Cardiac muscle cell (in vitro differentiated cells and primary cell): ENCODE measurements at regions not wholly inside any gene's neighbourhood (a gene's known extent, or its start where the extent isn't known, plus 50 kb on each side); places are given as distances from the start of the nearest gene placed in this dataset.

Experiments
- DNase-seq, 2 donors: peaks; one replicate each; pipeline versions ENCODE4 v3.0.0 to v3.0.0-alpha.2; 2010 to 2017; ENCODE audit warnings: low read depth in 1 of 2, low spot score in 1 of 2
- H3K27ac ChIP-seq: fragments of 200-600 bp; sonication (generic); 2 replicates; pipeline ENCODE4 v1.5.1; 2016
- H3K27me3 ChIP-seq: fragments of 200-600 bp; sonication (generic); 2 replicates; pipeline ENCODE4 v1.6.0; 2016; ENCODE audit warnings: control low read depth
- H3K36me3 ChIP-seq: fragments of 200-600 bp; sonication (generic); 2 replicates; pipeline ENCODE4 v1.5.1; 2016; ENCODE audit warnings: control low read depth
- H3K4me1 ChIP-seq: fragments of 200-600 bp; sonication (generic); 2 replicates; pipeline ENCODE4 v1.8.1; 2017; ENCODE audit warnings: low read depth, mild to moderate bottlenecking, mixed run types
- H3K4me3 ChIP-seq: fragments of 200-600 bp; sonication (generic); 2 replicates; pipeline ENCODE4 v1.5.1; 2016; ENCODE audit warnings: mild to moderate bottlenecking
- H3K9me3 ChIP-seq: fragments of 200-600 bp; sonication (generic); 2 replicates; pipeline ENCODE4 v1.5.1; 2017; ENCODE audit warnings: low read depth, mild to moderate bottlenecking, control low read depth
- TF ChIP-seq, protein P1 (sequence below): IDR thresholded peaks from 2 replicates; pipeline ENCODE4 v1.5.1; 2012; ENCODE audit warnings: low read depth, mild to moderate bottlenecking, low read length

DNA sequence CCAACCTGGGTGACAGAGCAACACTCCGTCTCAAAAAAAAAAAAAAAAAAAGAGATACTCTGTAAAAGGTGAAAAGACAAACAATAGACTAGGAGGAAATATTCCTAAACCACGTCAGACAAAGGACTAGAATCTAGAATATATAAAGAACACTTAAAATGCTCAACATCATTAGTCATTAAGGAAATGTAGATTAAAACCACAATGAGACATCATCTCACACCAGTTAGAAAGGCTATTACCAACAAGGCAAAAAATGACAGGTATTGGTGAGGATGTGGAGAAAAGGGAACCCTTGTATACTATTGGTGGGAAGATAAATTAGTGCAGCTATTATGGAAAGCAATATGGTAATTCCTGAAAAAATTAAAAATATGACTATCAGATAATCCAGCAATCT lies 903.1 kb upstream of the SOX9 start:
- Histone ChIP-seq H3K27me3 (no peaks in the 10 kb centered on the region), H3K36me3 (no peaks in the 10 kb centered on the region), H3K4me1 (no peaks in the 10 kb centered on the region), H3K27ac (no peak overlapping the region), H3K4me3 (no peak overlapping the region), H3K9me3 (no peaks in the 10 kb centered on the region)
- TF ChIP-seq, protein P1, sequence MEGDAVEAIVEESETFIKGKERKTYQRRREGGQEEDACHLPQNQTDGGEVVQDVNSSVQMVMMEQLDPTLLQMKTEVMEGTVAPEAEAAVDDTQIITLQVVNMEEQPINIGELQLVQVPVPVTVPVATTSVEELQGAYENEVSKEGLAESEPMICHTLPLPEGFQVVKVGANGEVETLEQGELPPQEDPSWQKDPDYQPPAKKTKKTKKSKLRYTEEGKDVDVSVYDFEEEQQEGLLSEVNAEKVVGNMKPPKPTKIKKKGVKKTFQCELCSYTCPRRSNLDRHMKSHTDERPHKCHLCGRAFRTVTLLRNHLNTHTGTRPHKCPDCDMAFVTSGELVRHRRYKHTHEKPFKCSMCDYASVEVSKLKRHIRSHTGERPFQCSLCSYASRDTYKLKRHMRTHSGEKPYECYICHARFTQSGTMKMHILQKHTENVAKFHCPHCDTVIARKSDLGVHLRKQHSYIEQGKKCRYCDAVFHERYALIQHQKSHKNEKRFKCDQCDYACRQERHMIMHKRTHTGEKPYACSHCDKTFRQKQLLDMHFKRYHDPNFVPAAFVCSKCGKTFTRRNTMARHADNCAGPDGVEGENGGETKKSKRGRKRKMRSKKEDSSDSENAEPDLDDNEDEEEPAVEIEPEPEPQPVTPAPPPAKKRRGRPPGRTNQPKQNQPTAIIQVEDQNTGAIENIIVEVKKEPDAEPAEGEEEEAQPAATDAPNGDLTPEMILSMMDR = no peak
- no peak for DNase-seq

DNA sequence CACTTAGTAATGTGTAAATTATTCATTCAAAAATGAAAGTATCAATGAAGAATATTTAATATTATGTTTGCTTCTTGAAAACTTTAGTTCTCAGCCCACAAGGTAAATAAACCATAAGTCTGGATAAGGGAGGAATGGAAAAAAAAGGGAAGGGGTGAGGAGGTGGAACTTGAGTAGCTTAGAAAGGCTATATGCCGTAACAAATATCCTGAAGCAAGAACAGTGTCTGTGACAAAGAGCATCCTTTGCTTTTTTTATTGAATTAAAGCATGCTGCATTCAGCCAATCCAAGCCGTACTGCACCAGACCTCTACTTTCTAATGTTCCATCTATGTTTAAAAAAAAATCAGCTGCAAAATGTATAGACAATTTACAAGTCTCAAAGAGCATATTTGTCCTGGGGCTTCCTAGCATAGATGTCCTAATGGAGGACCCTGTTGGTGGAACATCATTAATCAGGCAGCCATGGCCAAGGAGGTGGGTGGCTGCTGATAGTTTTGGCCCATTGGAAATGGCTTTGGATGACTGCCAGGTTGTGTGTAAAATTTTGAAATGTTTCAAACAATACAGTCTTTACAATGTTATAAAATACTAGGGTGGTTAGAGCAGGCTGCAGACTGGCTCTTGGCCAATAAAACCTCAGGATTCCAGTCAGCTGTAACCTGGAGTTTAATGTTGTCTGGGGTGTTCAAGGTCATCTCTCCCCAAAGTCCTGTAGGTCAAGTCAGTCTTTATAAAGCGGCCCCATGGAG lies 895.8 kb upstream of the SOX9 start:
- TF ChIP-seq, protein P1 = no peak
- H3K36me3 ChIP-seq = no peaks in the 10 kb centered on the region

DNA sequence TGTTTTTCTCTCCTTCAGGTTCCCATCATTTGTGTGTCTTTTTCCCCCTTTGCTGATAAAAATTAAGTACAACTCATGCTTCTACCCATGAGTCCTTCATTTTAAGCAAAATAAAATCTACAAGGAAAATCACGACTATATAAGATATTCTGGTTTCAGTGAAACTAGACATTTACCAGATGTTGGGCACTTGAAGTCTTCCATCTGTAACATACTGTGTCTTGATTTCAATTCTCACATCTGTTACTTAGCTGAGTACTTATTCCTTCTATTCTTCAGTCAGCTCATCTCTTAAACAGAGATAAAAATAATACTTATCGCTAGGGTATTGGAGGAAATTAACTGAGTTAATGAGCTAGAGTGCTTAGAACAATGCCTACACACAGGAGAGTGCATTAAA lies 893.0 kb upstream of the SOX9 start:
- TF ChIP-seq, protein P1 = no peak
- no peaks in the 10 kb centered on the region for H3K9me3 ChIP-seq
- no peak for DNase-seq

More for the DNA sequence above, 895.8 kb upstream of the SOX9 start:
- Histone ChIP-seq H3K4me1 (no peaks in the 10 kb centered on the region), H3K9me3 (no peaks in the 10 kb centered on the region), H3K4me3 (no peak overlapping the region), H3K27ac (no peak overlapping the region), H3K27me3 (no peaks in the 10 kb centered on the region)
- peak in 1 of 2 donors; percentile 28 for DNase-seq

DNA sequence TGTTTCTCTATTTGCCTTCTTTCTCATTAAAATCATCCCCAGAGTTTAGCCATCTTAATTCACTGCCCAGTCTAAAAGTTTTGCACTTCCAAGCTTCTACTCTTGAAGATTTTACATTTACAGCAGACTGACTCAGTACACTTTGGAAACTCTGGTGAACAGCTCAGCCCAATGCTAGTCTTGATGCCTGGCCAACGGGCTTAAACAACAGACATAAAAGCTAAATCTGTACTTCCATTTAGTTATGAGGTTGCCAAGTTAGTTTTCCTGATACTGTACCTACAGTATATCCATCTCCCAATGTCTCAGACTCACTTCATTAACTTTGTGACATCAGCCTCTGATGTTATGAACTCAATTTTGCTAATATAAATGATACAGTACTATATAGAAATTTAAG lies 891.8 kb upstream of the SOX9 start:
- no peaks in the 10 kb centered on the region for H3K36me3 ChIP-seq
- H3K4me1 ChIP-seq = no peaks in the 10 kb centered on the region
- H3K27ac ChIP-seq = no peak overlapping the region
- H3K9me3 ChIP-seq = no peaks in the 10 kb centered on the region
- H3K27me3 ChIP-seq = no peaks in the 10 kb centered on the region
- TF ChIP-seq, protein P1 = no peak
- no peak for DNase-seq
- H3K4me3 ChIP-seq = no peak overlapping the region

More for the DNA sequence above, 893.0 kb upstream of the SOX9 start:
- H3K27me3 ChIP-seq = no peaks in the 10 kb centered on the region
- H3K36me3 ChIP-seq = no peaks in the 10 kb centered on the region
- H3K4me1 ChIP-seq = no peaks in the 10 kb centered on the region
- no peak overlapping the region for H3K4me3 ChIP-seq
- no peak overlapping the region for H3K27ac ChIP-seq

GRCh38 chr17:71232801-71233559 lies 887.8 kb upstream of the SOX9 start:
- no peak for DNase-seq
- TF ChIP-seq, protein P1 = no peak

More at GRCh38 chr17:71232801-71233559, 887.8 kb upstream of the SOX9 start:
- Histone ChIP-seq H3K4me1 (no peaks in the 10 kb centered on the region), H3K9me3 (no peaks in the 10 kb centered on the region), H3K27ac (no peak overlapping the region), H3K27me3 (no peaks in the 10 kb centered on the region), H3K36me3 (no peaks in the 10 kb centered on the region), H3K4me3 (no peak overlapping the region)
